GM19395 (cell line): ENCODE measurements at regions not wholly inside any gene's neighbourhood (a gene's known extent, or its start where the extent isn't known, plus 50 kb on each side); places are given as distances from the start of the nearest gene placed in this dataset.
"Not testable (repeated sequence)": the region's sequence is repeated elsewhere in the genome, so short reads cannot be mapped to it uniquely, and the experiment has no call there.

ENCODE experiments used
- ATAC-seq: cut with Tn5 transposase; IDR thresholded peaks from one replicate; pipeline ENCODE4 v1.9.1; 2021; ENCODE audit warnings: mild to moderate bottlenecking, moderate library complexity; ENCODE audit not compliant: unreplicated experiment

DNA sequence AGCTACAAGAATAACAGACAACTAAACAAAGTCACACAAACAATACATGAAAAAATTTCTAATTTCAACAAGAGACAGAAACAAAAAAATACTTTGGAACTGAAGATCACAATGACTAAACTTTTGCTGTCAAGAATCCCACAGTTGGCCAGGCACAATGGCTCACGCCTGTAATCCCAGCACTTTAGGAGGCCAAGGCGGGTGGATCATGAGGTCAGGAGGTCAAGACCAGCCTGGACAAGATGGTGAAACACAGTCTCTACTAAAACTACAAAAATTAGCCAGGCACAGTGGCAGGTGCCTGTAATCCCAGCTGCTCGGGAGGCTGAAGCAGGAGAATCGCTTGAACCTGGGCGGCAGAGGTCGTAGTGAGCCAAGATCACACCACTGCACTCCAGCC lies 861.6 kb downstream of the UQCRFS1 start:
- ATAC-seq: not testable (repeated sequence)

GRCh38 chr19:28350673-28351072 lies 862.3 kb downstream of the UQCRFS1 start:
- no peak for ATAC-seq

- ATAC-seq: no peak
Measured at GRCh38 chr19:28350037-28350436, 862.9 kb downstream of the UQCRFS1 start.

DNA sequence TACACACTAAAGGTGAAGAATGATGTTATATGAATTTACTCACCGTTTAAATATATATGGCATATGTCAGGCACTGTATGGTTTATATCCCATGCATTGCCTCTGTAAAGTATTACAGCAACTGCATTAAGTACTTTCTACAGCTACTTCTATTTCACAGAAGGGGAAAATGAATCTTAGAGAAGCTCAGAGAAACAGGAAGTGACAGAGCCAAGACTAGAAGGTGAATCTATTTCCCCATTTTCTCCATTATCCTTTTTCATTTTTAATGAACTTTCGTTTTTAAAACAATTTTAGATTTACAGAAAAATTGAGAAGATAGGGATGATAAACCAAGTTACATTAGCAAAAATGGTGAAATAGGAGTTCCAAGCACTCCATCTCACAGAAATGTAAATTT lies 863.3 kb downstream of the UQCRFS1 start:
- no peak for ATAC-seq

DNA sequence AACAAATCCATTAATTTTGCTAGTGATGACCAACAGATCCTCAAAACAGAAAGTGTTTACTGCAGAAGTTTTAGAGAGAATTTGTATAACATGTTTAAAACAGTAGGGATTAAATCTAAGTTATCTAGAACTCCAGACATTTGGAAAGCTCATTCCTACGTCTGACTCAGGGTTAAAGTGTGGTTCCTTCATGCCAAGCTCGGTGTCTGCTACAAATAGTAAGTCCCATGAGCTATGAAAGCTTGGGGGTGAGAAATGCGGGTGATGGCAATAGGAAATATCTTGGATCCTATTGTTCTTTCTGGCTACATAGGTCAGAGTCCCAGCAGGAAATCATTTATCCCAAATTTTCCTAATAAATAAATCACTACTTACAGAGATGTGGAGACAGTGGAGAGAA lies 867.1 kb downstream of the UQCRFS1 start:
- ATAC-seq: no peak

GRCh38 chr19:28341810-28342350 lies 871.1 kb downstream of the UQCRFS1 start:
- ATAC-seq: no peak

GRCh38 chr19:28334419-28334818 lies 878.5 kb downstream of the UQCRFS1 start:
- ATAC-seq: no peak

DNA sequence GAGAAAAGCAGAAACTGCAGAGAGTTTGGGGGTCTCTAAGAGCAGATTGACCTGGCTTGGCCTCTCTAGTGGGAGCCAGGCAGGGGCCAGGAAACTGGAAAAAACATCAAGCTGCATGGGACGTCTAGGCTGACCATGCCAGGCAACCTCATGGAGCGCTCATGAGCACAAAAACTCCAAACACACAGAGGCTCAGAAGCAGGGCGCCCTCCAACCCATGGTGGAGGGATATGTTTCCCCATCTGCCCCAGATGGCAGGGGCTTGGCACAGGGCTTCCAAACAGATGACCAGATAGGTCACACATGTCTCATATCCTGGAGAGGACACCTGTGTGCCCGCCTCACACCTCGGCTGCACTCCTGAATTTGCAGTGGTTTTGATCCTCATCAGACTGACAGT lies 879.0 kb downstream of the UQCRFS1 start:
- ATAC-seq: no peak

GRCh38 chr19:28332886-28333285 lies 880.1 kb downstream of the UQCRFS1 start:
- ATAC-seq: no peak

- no peak for ATAC-seq
Measured at GRCh38 chr19:28332351-28332750, 880.6 kb downstream of the UQCRFS1 start.

GRCh38 chr19:28331596-28331995 lies 881.4 kb downstream of the UQCRFS1 start:
- ATAC-seq: no peak

DNA sequence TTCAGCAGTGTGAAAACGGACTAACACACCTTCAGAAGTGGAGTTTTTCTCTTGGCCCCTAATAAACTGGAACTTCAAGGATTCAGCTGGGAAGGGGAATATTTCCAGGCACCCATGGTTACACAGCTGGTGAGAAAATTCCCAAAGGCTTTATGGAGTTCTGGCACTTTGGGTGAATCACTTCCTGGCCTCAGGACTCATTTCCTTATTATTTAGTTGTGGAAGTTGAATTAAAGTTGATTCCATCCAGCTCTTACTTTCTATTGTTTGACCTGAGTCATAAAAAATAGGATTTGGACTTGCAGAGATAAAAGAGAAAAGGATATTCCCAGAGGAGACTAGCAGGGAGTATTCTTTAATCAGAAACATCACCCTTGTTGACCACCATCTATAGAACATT lies 882.1 kb downstream of the UQCRFS1 start:
- no peak for ATAC-seq

DNA sequence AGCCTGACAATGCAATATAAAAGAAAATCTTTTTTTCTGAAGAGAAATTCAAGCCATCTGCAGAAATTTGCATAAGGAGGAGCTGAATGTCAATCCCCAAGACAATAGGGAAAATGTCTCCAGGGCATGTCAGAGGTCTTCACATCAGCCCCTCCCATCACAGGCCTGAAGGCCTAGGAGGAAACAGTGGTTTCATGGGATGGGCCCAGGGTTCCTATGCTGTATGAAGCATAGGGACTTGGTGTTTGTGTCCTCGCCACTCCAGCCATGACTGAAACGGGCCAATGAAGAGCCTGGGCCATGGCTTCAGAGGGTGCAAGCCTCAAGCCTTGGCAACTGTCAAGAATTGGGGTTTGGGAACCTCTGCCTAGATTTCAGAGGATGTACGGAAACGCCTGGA lies 883.5 kb downstream of the UQCRFS1 start:
- ATAC-seq: no peak

DNA sequence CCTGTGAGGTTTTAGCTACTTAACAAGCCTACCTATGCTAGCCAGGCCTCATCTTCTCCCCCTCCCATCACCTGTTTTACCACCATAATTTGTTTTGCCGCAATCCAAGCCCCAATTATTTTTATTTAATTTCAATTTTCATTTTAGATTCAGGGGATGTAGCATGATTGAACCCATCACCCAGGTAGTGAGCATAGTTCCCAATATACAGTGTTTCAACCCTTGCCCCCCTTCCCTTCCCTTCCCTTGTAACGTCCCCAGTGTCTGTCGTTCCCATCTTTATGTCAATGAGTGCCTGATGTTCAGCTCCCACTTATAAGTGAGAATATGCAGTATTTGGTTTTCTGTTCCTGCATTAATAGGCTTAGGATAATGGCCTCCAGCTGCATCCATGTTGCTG lies 885.0 kb downstream of the UQCRFS1 start:
- no peak for ATAC-seq

GRCh38 chr19:28326746-28327145 lies 886.2 kb downstream of the UQCRFS1 start:
- no peak for ATAC-seq

- no peak for ATAC-seq
Measured at GRCh38 chr19:28324275-28325060, 888.5 kb downstream of the UQCRFS1 start.

- no peak for ATAC-seq
Measured at GRCh38 chr19:28322945-28323344, 890.0 kb downstream of the UQCRFS1 start.

GRCh38 chr19:28322491-28322890 lies 890.5 kb downstream of the UQCRFS1 start:
- no peak for ATAC-seq

DNA sequence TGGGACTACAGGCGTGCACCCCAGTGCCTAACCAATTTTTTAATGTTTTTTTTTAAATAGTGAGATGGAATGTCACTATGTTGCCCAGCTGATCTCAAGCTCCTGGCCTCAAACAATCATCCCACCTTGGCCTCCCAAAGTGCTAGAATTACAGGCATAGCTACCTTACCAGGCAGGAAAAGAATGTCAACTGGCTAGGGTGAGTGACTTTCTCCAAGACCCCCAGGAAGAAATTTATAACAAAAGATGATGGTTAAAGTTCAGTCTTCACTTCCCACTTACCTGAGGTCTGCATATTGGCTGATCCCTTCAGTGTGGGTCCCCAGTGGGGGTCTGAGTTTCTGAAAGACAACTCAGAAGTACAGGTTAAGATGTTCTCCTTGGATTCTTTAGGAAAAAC lies 893.0 kb downstream of the UQCRFS1 start:
- no peak for ATAC-seq

DNA sequence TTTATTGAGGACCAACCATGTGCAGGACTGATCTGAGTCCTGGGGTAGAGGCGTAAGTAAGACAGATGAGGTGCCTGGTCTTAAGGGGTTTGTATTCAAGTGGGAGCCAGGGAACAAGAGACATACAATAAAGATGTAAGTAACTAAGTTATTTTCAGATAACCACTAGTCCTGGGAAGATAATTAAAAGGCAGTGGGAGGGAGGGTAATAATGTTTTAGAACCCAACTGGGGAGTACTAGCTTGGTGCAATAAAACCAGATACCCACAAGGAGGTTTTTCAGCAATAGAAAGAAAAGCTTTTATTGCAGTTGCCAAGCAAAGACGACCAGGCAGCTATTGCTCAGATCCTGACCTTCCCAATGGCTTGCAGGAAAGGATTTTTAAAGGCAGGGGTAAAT lies 893.7 kb downstream of the UQCRFS1 start:
- ATAC-seq: no peak

- no peak for ATAC-seq
Measured at GRCh38 chr19:28318469-28319179, 894.3 kb downstream of the UQCRFS1 start.

GRCh38 chr19:28316464-28316863 lies 896.5 kb downstream of the UQCRFS1 start:
- no peak for ATAC-seq
